Epithelial cell of proximal tubule (primary cell): ENCODE measurements at regions not wholly inside any gene's neighbourhood (a gene's known extent, or its start where the extent isn't known, plus 50 kb on each side); places are given as distances from the start of the nearest gene placed in this dataset.

Experiments
- DNase-seq: peaks from one replicate; pipeline ENCODE4 v3.0.0-alpha.2; 2011; ENCODE audit warnings: low read depth
- H3K4me3 ChIP-seq: 2 replicates; pipeline ENCODE4 v1.5.1; 2011; ENCODE audit warnings: low read depth, mild to moderate bottlenecking, low read length
- TF ChIP-seq, protein P1 (sequence below): conservative IDR thresholded peaks from 2 replicates; pipeline ENCODE4 v1.5.1; 2012; ENCODE audit warnings: low read depth, mild to moderate bottlenecking, low read length

DNA sequence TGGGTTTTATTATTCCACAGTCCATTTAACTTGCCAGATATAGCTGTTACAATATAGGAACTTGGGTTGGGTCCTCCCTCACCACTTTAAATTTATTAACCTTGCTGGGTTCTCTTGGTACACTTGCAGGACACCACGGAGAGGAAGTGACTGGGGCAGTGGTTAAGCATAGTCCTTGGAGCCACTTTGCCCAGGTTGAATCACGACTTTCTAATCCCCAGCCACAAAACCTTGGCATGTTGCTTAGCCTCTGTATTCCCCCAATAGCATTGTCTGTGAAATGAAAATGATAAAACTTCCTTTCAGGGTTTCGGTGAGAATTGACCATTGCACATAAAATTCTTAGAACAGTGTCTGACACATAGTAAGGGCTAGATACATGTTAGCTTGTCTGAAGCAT, 221.2 kb downstream of the IRS1 start:
- TF ChIP-seq, protein P1, sequence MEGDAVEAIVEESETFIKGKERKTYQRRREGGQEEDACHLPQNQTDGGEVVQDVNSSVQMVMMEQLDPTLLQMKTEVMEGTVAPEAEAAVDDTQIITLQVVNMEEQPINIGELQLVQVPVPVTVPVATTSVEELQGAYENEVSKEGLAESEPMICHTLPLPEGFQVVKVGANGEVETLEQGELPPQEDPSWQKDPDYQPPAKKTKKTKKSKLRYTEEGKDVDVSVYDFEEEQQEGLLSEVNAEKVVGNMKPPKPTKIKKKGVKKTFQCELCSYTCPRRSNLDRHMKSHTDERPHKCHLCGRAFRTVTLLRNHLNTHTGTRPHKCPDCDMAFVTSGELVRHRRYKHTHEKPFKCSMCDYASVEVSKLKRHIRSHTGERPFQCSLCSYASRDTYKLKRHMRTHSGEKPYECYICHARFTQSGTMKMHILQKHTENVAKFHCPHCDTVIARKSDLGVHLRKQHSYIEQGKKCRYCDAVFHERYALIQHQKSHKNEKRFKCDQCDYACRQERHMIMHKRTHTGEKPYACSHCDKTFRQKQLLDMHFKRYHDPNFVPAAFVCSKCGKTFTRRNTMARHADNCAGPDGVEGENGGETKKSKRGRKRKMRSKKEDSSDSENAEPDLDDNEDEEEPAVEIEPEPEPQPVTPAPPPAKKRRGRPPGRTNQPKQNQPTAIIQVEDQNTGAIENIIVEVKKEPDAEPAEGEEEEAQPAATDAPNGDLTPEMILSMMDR: no peak
- H3K4me3 ChIP-seq: no peak overlapping the region
- no peak for DNase-seq

DNA sequence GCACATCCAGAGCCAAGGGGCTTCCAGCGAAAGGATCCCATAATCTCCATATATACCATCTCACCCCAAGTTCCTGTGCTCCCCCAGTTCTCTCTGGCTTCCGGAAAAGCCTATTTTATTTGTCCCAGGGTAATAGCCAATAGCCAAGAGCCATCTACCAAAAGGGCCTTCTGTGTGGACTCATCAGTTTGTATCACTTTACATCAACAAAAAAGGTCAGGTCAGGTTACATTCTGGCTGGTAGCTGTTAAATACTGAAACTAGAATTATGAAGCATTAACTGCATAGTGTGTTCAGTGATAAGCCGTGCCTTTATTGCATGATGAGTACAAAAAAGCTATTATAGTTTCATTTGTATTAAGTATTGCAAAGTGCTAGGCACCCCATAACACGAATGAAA, 223.7 kb downstream of the IRS1 start:
- no peak for DNase-seq
- H3K4me3 ChIP-seq: no peak overlapping the region
- TF ChIP-seq, protein P1: no peak

DNA sequence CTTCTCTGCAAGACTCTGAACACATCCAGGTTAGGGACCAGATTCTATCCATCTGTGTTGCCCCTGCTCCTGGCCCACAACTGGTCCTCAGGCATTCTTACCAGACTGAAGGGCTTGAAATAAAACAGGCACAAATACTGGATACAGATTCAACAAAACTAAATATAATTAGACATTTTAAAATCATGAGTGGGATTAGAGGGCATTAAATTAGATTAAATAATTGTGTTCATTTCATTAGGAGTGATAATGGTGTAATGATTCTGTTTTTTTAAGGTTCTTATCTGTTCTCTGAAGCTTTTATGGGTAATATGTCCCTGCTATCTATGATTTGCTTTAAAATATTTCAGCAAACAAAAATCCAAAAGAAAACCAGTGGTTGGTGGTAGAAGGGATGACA, 226.5 kb downstream of the IRS1 start:
- TF ChIP-seq, protein P1: no peak
- H3K4me3 ChIP-seq: no peak overlapping the region
- DNase-seq: no peak

DNA sequence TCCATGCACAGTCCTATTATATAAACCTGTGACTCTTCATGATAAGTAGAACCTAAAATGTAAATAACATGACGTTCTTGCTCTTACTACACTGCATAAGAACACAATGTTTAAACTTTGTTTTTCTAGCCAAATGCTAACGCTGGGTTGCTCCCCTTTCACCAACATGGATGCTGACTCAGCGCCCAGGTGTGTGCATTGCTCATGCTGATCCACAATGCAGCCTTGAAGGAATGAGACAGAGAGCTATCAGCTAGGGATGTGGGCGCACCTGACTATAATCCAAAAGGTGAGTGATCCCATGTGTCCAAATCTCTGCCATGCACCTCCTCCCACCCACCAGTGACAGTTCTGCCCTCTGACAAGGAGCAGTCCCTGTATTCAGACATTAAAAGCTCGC, 235.0 kb downstream of the IRS1 start:
- DNase-seq: no peak
- TF ChIP-seq, protein P1: no peak
- no peak overlapping the region for H3K4me3 ChIP-seq

DNA sequence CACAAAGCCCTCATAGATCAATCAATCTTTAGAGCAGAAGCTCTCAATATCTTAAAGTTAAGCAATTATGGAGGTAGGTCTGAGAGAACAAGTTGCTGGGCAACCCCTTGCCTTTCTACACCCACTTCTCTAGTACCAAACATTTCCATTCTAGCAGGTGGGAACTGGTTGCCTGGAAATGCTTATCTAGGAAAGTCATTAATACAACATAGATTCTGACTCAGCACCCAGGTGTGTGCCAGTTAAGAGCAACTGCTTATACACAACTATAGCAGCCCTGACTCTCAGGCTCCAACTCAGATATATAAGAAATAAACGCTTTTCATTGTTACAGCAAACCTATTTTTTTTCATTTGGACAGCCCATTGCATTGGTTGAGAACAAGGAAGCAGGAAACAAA, 237.7 kb downstream of the IRS1 start:
- DNase-seq: no peak
- TF ChIP-seq, protein P1: no peak
- H3K4me3 ChIP-seq: no peak overlapping the region

DNA sequence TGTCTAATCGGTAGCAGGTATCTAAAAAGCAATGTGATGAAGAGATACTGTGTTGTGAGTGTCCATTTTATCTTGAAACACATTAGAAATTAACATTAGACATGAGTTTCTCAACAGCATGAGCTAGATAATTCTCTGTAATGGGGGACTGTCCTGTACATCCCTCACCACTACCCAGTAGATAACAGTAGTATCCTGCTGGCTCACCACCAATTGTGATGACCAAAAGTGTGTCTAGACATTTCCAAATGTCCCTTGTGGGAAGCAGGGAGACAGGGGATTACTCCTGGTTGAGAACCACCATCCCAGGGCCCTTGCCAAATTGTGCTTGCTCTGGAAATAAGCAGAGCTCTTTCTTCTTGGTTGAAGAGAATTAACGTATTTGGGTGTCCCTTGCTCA, 239.3 kb downstream of the IRS1 start:
- DNase-seq: no peak
- TF ChIP-seq, protein P1: no peak

DNA sequence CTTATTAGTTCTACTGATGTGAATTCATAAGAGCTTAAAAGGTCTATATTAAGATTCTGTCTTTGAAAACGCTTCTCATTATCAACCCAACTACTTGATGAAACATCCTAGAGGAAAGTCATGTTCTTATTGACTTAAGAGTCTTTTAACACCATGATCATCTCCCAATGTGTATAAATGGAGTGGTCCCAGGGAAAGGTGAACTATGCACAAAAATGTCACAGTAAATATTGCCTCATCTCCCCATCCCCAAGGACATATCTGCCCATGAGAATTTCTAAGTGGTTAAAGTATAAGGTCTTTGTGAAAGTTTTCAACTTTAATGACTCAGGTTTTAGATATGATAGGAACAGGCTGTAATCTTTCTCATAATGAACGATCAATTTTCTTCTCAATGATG, 240.1 kb downstream of the IRS1 start:
- H3K4me3 ChIP-seq: no peak overlapping the region
- no peak for DNase-seq
- TF ChIP-seq, protein P1: no peak

More for the DNA sequence above, 239.3 kb downstream of the IRS1 start:
- no peak overlapping the region for H3K4me3 ChIP-seq
